K562 (cell line): ENCODE measurements at regions not wholly inside any gene's neighbourhood (a gene's known extent, or its start where the extent isn't known, plus 50 kb on each side); places are given as distances from the start of the nearest gene placed in this dataset.

Experiments used
- CREBBP ChIP-seq: IDR thresholded peaks from one replicate; pipeline ENCODE4 v1.6.1; 2012; ENCODE audit warnings: low read depth, mild to moderate bottlenecking, control low read depth, inconsistent platforms, low read length
- HNRNPLL ChIP-seq: fragments of 200-400 bp; formaldehyde crosslinking; IDR thresholded peaks from 2 replicates; pipeline ENCODE4 v1.6.1; 2017; ENCODE audit warnings: low read length, low read depth, mild to moderate bottlenecking; ENCODE audit not compliant: poor library complexity, severe bottlenecking
- HOXB6 ChIP-seq: fragments of 250-450 bp; sonication (Bioruptor Pico); IDR thresholded peaks from 2 replicates; pipeline ENCODE4 v1.5.1; 2022; ENCODE audit warnings: mild to moderate bottlenecking, borderline replicate concordance
- RFX1 ChIP-seq: fragments of 450-650 bp; IDR thresholded peaks from 2 replicates; pipeline ENCODE4 v1.6.1; 2016; ENCODE audit warnings: mild to moderate bottlenecking, moderate library complexity
- SIRT6 ChIP-seq: IDR thresholded peaks from one replicate; pipeline ENCODE4 v1.6.1; 2012; ENCODE audit warnings: low read depth, mild to moderate bottlenecking, control low read depth, inconsistent platforms, low read length, moderate library complexity
- TF ChIP-seq, protein P1 (sequence below): fragments of 250-450 bp; sonication (Bioruptor Pico); IDR thresholded peaks from 2 replicates; pipeline ENCODE4 v1.5.0; 2021
- TF ChIP-seq, protein P2 (sequence below), 3 experiments: IDR thresholded peaks in 2 of 3; conservative IDR thresholded peaks in 1 of 3; 2 replicates each; pipeline ENCODE4 v1.5.1; 2011 to 2012; ENCODE audit warnings: low read length in 3 of 3, mild to moderate bottlenecking in 3 of 3, control low read depth in 2 of 3, improper control_type of control experiment in 1 of 3, inconsistent platforms in 1 of 3, low read depth in 1 of 3, mixed read lengths in 1 of 3, moderate library complexity in 1 of 3; ENCODE audit not compliant: insufficient read depth in 2 of 3
- TF ChIP-seq, protein P3 (sequence below): sonication (generic); formaldehyde crosslinking; IDR thresholded peaks from 2 replicates; pipeline ENCODE4 v1.8.1; 2023; ENCODE audit warnings: mild to moderate bottlenecking, missing genetic modification reagents

DNA sequence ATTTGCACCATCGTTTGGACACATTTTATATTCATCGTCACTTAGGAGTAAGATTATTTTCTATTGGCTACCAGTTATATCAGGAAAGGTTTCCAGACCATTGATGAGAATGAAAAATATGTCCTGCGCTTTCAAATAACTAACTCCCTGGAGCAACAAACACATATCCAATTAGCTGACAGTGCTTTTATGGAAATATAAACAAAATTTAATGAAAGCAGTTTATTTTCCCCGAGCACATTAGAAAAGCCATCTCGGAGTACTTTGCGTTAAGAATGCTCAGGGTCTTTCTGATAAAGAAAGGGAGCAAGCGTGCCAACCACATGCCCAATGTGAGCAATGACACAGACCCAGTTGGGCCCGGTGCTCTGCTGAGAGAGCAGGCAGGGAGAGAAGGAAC lies 85.1 kb upstream of the ZPBP start:
- TF ChIP-seq SIRT6 (no peak), RFX1 (no peak), CREBBP (no peak), HOXB6 (CRISPR knock-in tag) (no peak), HNRNPLL (no peak)
- TF ChIP-seq, protein P1, sequence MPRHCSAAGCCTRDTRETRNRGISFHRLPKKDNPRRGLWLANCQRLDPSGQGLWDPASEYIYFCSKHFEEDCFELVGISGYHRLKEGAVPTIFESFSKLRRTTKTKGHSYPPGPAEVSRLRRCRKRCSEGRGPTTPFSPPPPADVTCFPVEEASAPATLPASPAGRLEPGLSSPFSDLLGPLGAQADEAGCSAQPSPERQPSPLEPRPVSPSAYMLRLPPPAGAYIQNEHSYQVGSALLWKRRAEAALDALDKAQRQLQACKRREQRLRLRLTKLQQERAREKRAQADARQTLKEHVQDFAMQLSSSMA (CRISPR knock-in tag): no peak
- TF ChIP-seq, protein P2, sequence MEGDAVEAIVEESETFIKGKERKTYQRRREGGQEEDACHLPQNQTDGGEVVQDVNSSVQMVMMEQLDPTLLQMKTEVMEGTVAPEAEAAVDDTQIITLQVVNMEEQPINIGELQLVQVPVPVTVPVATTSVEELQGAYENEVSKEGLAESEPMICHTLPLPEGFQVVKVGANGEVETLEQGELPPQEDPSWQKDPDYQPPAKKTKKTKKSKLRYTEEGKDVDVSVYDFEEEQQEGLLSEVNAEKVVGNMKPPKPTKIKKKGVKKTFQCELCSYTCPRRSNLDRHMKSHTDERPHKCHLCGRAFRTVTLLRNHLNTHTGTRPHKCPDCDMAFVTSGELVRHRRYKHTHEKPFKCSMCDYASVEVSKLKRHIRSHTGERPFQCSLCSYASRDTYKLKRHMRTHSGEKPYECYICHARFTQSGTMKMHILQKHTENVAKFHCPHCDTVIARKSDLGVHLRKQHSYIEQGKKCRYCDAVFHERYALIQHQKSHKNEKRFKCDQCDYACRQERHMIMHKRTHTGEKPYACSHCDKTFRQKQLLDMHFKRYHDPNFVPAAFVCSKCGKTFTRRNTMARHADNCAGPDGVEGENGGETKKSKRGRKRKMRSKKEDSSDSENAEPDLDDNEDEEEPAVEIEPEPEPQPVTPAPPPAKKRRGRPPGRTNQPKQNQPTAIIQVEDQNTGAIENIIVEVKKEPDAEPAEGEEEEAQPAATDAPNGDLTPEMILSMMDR (IDR thresholded peaks at IDR 0.05 in 2 of 3, conservative IDR thresholded peaks at IDR 0.05 in 1 of 3; ENCODE audit: insufficient read depth in 2 of 3, low read depth in 1 of 3, low read length in 3 of 3): no peak
- TF ChIP-seq, protein P3, sequence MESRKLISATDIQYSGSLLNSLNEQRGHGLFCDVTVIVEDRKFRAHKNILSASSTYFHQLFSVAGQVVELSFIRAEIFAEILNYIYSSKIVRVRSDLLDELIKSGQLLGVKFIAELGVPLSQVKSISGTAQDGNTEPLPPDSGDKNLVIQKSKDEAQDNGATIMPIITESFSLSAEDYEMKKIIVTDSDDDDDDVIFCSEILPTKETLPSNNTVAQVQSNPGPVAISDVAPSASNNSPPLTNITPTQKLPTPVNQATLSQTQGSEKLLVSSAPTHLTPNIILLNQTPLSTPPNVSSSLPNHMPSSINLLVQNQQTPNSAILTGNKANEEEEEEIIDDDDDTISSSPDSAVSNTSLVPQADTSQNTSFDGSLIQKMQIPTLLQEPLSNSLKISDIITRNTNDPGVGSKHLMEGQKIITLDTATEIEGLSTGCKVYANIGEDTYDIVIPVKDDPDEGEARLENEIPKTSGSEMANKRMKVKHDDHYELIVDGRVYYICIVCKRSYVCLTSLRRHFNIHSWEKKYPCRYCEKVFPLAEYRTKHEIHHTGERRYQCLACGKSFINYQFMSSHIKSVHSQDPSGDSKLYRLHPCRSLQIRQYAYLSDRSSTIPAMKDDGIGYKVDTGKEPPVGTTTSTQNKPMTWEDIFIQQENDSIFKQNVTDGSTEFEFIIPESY (CRISPR knock-in tag): no peak
